ENCODE measurements at regions not wholly inside any gene's neighbourhood (a gene's known extent, or its start where the extent isn't known, plus 50 kb on each side); places are given as distances from the start of the nearest gene placed in this dataset.
"Not testable (repeated sequence)": the region's sequence is repeated elsewhere in the genome, so short reads cannot be mapped to it uniquely, and the experiment has no call there.

- ATAC-seq; CTCF ChIA-PET (ENCODE audit: low intra/inter-chr PET ratio); H3K27me3 ChIP-seq (ENCODE audit: control insufficient read depth in 2 of 2, insufficient read depth in 2 of 2, low read length in 2 of 2); FAIRE-seq; H3K79me2 ChIP-seq (ENCODE audit: control insufficient read depth, insufficient read depth, low read length); BruUV-seq (replicated peaks); H3K4me1 ChIP-seq (replicated peaks in 1 of 2; ENCODE audit: control insufficient read depth in 2 of 2, insufficient read depth in 2 of 2, low read length in 2 of 2); H3K9ac ChIP-seq (ENCODE audit: insufficient read depth in 1 of 2, low read depth in 2 of 2, low read length in 2 of 2); H3K4me3 ChIP-seq; H3K9me3 ChIP-seq (replicated peaks; ENCODE audit: control insufficient read depth, insufficient read depth, low read depth, low read length); H3K4me2 ChIP-seq (ENCODE audit: insufficient read depth, low read length); H2AFZ ChIP-seq (ENCODE audit: low read depth, low read length); H3K36me3 ChIP-seq (ENCODE audit: control insufficient read depth, insufficient read depth, low read length); H4K20me1 ChIP-seq (replicated peaks; ENCODE audit: control insufficient read depth, insufficient read depth, low read length); H3K9me1 ChIP-seq (ENCODE audit: control insufficient read depth, insufficient read depth, low read length); H3K27ac ChIP-seq (ENCODE audit: extremely low read depth, low read depth, low read length); in situ Hi-C loops (cut with MboI); POLR2A ChIA-PET; intact Hi-C loops (cut with micrococcal nuclease); DNase-seq (ENCODE audit: extremely low read depth in 1 of 4, low spot score in 3 of 4): not testable (repeated sequence)
- 10% methylated on average over 5 of the region's 6 CpGs for WGBS (ENCODE audit: insufficient coverage, low coverage, missing lambda C conversion rate)
- peak; percentile 78 for TF ChIP-seq ZNF146 (CRISPR knock-in tag; IDR thresholded peaks at IDR 0.05; ENCODE audit: unreplicated experiment)
Measured at GRCh38 chr6:85071845-85072244, 307.4 kb upstream of the TBX18 start.

GRCh38 chr6:85069577-85069976, 305.2 kb upstream of the TBX18 start:
- H3K27ac ChIP-seq (ENCODE audit: extremely low read depth, low read depth, low read length), result no peak overlapping the region
- ChIA-PET POLR2A (no interaction called here), CTCF (ENCODE audit: low intra/inter-chr PET ratio) (no interaction called here)
- H3K4me3 ChIP-seq, result no peak overlapping the region
- H4K20me1 ChIP-seq (replicated peaks; ENCODE audit: control insufficient read depth, insufficient read depth, low read length), result no peaks in the 10 kb centered on the region
- BruUV-seq (replicated peaks), result no TSS peak
- DNase-seq (ENCODE audit: extremely low read depth in 1 of 4, low spot score in 3 of 4) (no peak), FAIRE-seq (no peak), ATAC-seq (no peak)
- H3K9me1 ChIP-seq (ENCODE audit: control insufficient read depth, insufficient read depth, low read length), result no peaks in the 10 kb centered on the region
- WGBS (ENCODE audit: insufficient coverage, low coverage, missing lambda C conversion rate), result 0% methylated on average over 1 of the region's 1 CpG
- no peaks in the 10 kb centered on the region for H3K4me1 ChIP-seq (replicated peaks in 1 of 2; ENCODE audit: control insufficient read depth in 2 of 2, insufficient read depth in 2 of 2, low read length in 2 of 2)
- no peak overlapping the region for H2AFZ ChIP-seq (ENCODE audit: low read depth, low read length)
- H3K9me3 ChIP-seq (replicated peaks; ENCODE audit: control insufficient read depth, insufficient read depth, low read depth, low read length), result no peaks in the 10 kb centered on the region
- intact Hi-C loops (cut with micrococcal nuclease), result no loop called here
- H3K79me2 ChIP-seq (ENCODE audit: control insufficient read depth, insufficient read depth, low read length), result no peaks in the 10 kb centered on the region
- no peak overlapping the region for H3K4me2 ChIP-seq (ENCODE audit: insufficient read depth, low read length)
- no peaks in the 10 kb centered on the region for H3K27me3 ChIP-seq (ENCODE audit: control insufficient read depth in 2 of 2, insufficient read depth in 2 of 2, low read length in 2 of 2)
- in situ Hi-C loops (cut with MboI), result no loop called here
- H3K9ac ChIP-seq (ENCODE audit: insufficient read depth in 1 of 2, low read depth in 2 of 2, low read length in 2 of 2), result no peak overlapping the region
- H3K36me3 ChIP-seq (ENCODE audit: control insufficient read depth, insufficient read depth, low read length), result no peaks in the 10 kb centered on the region
- no peak for TF ChIP-seq RAD51 (IDR thresholded peaks at IDR 0.05; ENCODE audit: borderline replicate concordance, low read depth)
- TF ChIP-seq ZNF124 (CRISPR knock-in tag; IDR thresholded peaks at IDR 0.05), result no peak
- TF ChIP-seq MAFK (IDR thresholded peaks at IDR 0.05; ENCODE audit: low read length), result peak; percentile 77
- no peak for TF ChIP-seq NFE2L1 (tag; IDR thresholded peaks at IDR 0.05; ENCODE audit: borderline replicate concordance, low read depth)
- no peak for TF ChIP-seq ZNF23 (CRISPR knock-in tag; IDR thresholded peaks at IDR 0.05)
- no peak for TF ChIP-seq ZNF253 (CRISPR knock-in tag; conservative IDR thresholded peaks at IDR 0.05)
- peak; percentile 59 for TF ChIP-seq C11orf30 (IDR thresholded peaks at IDR 0.05; ENCODE audit: low read depth)
- no peak for TF ChIP-seq CSDE1 (IDR thresholded peaks at IDR 0.05)
- no peak for TF ChIP-seq ZBTB5 (IDR thresholded peaks at IDR 0.05)
- no peak for TF ChIP-seq KDM2B (CRISPR knock-in tag; IDR thresholded peaks at IDR 0.05)
- no peak for TF ChIP-seq ZHX1 (conservative IDR thresholded peaks at IDR 0.05; ENCODE audit: low read length)
- TF ChIP-seq ATF7 (IDR thresholded peaks at IDR 0.05), result no peak
- TF ChIP-seq ZNF184 (CRISPR knock-in tag; IDR thresholded peaks at IDR 0.05), result no peak
- TF ChIP-seq SIX5 (IDR thresholded peaks at IDR 0.05; ENCODE audit: borderline replicate concordance in 1 of 2, insufficient read depth in 1 of 2, low read depth in 1 of 2, low read length in 2 of 2), result no peak

All from K562 (cell line).